ENCODE measurements at regions not wholly inside any gene's neighbourhood (a gene's known extent, or its start where the extent isn't known, plus 50 kb on each side); places are given as distances from the start of the nearest gene placed in this dataset. TPM values are rescaled to one million over a fixed set of nuclear protein-coding genes. Genes with fewer than 3 reads are reported as not detected.

- TF ChIP-seq POLR2A (IDR thresholded peaks at IDR 0.05) (no peak), POLR2AphosphoS5 (IDR thresholded peaks at IDR 0.05; ENCODE audit: insufficient read depth in 1 of 2, low read depth in 1 of 2) (no peak), CTCF (IDR thresholded peaks at IDR 0.05) (no peak)
- Histone ChIP-seq H3K9me3 (no peaks in the 10 kb centered on the region), H3K27ac (no peak overlapping the region), H3K27me3 (no peaks in the 10 kb centered on the region), H3K36me3 (no peaks in the 10 kb centered on the region), H3K4me3 (no peak overlapping the region), H3K4me1 (no peaks in the 10 kb centered on the region)
- no peak for DNase-seq (ENCODE audit: extremely low spot score in 2 of 2)
- intact Hi-C loops (cut with DNase I) = no loop called here
These were observed 59.6 kb upstream of the ADAMTS19 start for GRCh38 chr5:129400395-129400983.

- no peak overlapping the region for H3K4me3 ChIP-seq
- intact Hi-C loops (cut with DNase I) = no loop called here
- no peaks in the 10 kb centered on the region for H3K4me1 ChIP-seq
- TF ChIP-seq CTCF (IDR thresholded peaks at IDR 0.05) (no peak), POLR2A (IDR thresholded peaks at IDR 0.05) (no peak), POLR2AphosphoS5 (IDR thresholded peaks at IDR 0.05; ENCODE audit: insufficient read depth in 1 of 2, low read depth in 1 of 2) (no peak)
- H3K9me3 ChIP-seq = no peaks in the 10 kb centered on the region
- no peaks in the 10 kb centered on the region for H3K36me3 ChIP-seq
- DNase-seq (ENCODE audit: extremely low spot score in 2 of 2) = no peak
- H3K27ac ChIP-seq = no peak overlapping the region
- H3K27me3 ChIP-seq = no peaks in the 10 kb centered on the region
These were observed 54.9 kb upstream of the ADAMTS19 start for GRCh38 chr5:129405222-129405621.

GRCh38 chr5:129406440-129406839 lies 53.7 kb upstream of the ADAMTS19 start:
- intact Hi-C loops (cut with DNase I) = no loop called here
- no peak for DNase-seq (ENCODE audit: extremely low spot score in 2 of 2)
- Histone ChIP-seq H3K4me1 (no peaks in the 10 kb centered on the region), H3K27me3 (no peaks in the 10 kb centered on the region), H3K4me3 (no peak overlapping the region), H3K27ac (no peak overlapping the region), H3K36me3 (no peaks in the 10 kb centered on the region), H3K9me3 (no peaks in the 10 kb centered on the region)
- no peak for TF ChIP-seq POLR2AphosphoS5 (IDR thresholded peaks at IDR 0.05; ENCODE audit: insufficient read depth in 1 of 2, low read depth in 1 of 2)
- TF ChIP-seq CTCF (IDR thresholded peaks at IDR 0.05) = no peak
- no peak for TF ChIP-seq POLR2A (IDR thresholded peaks at IDR 0.05)

Small RNAs in the stretch of these regions (microRNA-seq; reads per million reads assigned to microRNA genes)
- not detected for gene MIR4460 (ENCODE audit: borderline number of aligned reads, borderline replicate concordance)

Small RNAs in the stretch of these regions (small RNA-seq; reads per million reads assigned to genes)
- not detected for gene MIR4460

Data from vagina (tissue), 2 donors.